Lower lobe of right lung (tissue), 2 donors: ENCODE measurements at regions not wholly inside any gene's neighbourhood (a gene's known extent, or its start where the extent isn't known, plus 50 kb on each side); places are given as distances from the start of the nearest gene placed in this dataset.

Experiments used
- ATAC-seq, 2 donors: fragments of 200-7000 bp; cut with Tn5 transposase; one replicate each; pipeline ENCODE4 v1.9.1; 2020 to 2022; ENCODE audit warnings: mild to moderate bottlenecking in 2 of 2, moderate library complexity in 2 of 2
- DNase-seq: peaks from one replicate; pipeline ENCODE4 v3.0.0-alpha.2; 2020
- H3K27ac ChIP-seq: fragments of 200-600 bp; one replicate; pipeline ENCODE4 v1.8.0; 2022
- H3K27me3 ChIP-seq: fragments of 200-600 bp; one replicate; pipeline ENCODE4 v1.8.0; 2022; ENCODE audit warnings: low read depth
- H3K36me3 ChIP-seq: fragments of 200-600 bp; one replicate; pipeline ENCODE4 v1.8.0; 2022; ENCODE audit warnings: mild to moderate bottlenecking
- H3K4me1 ChIP-seq: fragments of 200-600 bp; one replicate; pipeline ENCODE4 v1.8.0; 2022
- H3K4me3 ChIP-seq: fragments of 200-600 bp; one replicate; pipeline ENCODE4 v1.8.0; 2022; ENCODE audit warnings: mild to moderate bottlenecking
- H3K9me3 ChIP-seq: fragments of 200-600 bp; one replicate; pipeline ENCODE4 v1.8.0; 2022
- intact Hi-C: fragments of 100-400 bp; cut with DNase I; formaldehyde crosslinking; loops from one replicate; pipeline ENCODE4 v1.11.0; 2022
- TF ChIP-seq, protein P1 (sequence below): fragments of 200-600 bp; IDR thresholded peaks from one replicate; pipeline ENCODE4 v1.8.0; 2022; ENCODE audit warnings: antibody characterized with exemption, mild to moderate bottlenecking
- donor health status: DM: no; HTN: yes; CAD: no; lungs with severe emphysema.

DNA sequence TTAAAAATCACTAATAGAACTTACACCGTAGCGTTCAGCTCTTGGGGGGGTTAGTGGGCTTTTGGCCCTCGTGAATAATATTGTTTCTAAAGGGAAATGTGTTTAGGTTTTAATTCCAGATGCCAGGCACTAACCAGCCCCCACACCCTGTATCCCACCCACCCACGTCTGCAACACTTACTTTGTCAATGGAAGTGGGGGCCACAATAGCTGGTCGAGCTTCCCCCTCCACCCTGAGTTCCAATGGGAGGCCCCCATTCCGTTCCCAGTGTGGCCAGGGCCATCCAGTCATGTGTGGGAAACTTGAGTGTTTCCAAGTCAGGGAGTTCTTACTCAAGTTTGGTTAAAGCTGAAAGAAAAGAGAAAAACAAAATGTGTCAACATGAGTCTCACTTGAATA, 271.4 kb downstream of the ENC1 start:
- TF ChIP-seq, protein P1, sequence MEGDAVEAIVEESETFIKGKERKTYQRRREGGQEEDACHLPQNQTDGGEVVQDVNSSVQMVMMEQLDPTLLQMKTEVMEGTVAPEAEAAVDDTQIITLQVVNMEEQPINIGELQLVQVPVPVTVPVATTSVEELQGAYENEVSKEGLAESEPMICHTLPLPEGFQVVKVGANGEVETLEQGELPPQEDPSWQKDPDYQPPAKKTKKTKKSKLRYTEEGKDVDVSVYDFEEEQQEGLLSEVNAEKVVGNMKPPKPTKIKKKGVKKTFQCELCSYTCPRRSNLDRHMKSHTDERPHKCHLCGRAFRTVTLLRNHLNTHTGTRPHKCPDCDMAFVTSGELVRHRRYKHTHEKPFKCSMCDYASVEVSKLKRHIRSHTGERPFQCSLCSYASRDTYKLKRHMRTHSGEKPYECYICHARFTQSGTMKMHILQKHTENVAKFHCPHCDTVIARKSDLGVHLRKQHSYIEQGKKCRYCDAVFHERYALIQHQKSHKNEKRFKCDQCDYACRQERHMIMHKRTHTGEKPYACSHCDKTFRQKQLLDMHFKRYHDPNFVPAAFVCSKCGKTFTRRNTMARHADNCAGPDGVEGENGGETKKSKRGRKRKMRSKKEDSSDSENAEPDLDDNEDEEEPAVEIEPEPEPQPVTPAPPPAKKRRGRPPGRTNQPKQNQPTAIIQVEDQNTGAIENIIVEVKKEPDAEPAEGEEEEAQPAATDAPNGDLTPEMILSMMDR: no peak
- Histone ChIP-seq H3K9me3 (no peaks in the 10 kb centered on the region), H3K4me1 (peaks cover 14% of the 10 kb centered on the region), H3K36me3 (no peaks in the 10 kb centered on the region), H3K27me3 (no peaks in the 10 kb centered on the region), H3K4me3 (no peak overlapping the region), H3K27ac (no peak overlapping the region)
- DNase-seq (no peak), ATAC-seq (no peak)
- intact Hi-C loops: no loop called here

DNA sequence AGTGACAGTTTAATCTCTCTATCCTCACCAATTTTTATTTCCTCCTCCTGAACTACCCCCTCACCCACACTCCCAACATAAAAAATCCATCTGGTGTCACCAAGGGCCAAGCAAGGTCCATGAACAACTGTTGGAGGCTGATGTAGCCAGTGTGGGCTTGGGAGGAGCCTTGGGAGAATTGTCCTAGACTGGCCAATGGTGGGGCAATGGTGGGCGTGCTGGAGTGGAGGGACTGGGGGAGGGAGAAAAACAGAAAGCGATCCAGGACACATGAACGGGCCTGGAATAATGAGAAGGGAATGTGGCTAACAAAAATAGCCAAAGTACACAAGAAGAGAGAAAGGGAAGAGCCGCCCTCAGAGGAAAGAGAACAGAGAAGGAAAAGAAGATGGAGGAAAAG, 272.6 kb downstream of the ENC1 start:
- DNase-seq: no peak
- Histone ChIP-seq H3K4me1 (peaks cover 14% of the 10 kb centered on the region), H3K4me3 (no peak overlapping the region), H3K27me3 (no peaks in the 10 kb centered on the region), H3K9me3 (no peaks in the 10 kb centered on the region), H3K36me3 (no peaks in the 10 kb centered on the region), H3K27ac (no peak overlapping the region)
- TF ChIP-seq, protein P1: no peak
- ATAC-seq: no peak
- intact Hi-C loops: no loop called here

DNA sequence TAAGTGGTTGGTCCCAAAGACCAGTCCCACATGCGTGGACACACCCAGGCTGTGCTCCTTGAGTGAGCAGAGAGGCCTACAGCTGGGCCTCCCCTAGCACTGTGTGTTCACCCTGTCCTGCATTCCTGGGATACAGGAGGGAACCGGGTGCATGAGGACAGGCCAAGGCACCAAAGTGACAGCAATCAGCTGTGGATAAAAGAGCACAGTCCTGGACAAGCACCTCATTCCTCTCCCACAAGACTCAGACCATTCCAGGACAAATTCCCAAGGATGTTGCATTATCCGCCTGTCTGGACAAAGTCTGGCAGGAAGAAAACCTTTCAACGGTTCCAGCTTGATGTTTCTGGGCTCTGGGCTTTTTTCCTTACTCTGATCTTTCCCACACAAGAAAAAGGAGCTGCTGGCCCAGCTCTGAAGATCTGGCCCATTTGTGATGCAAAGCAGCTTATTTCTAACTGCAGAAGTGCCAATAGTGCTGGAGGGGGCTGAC, 273.2 kb downstream of the ENC1 start:
- Histone ChIP-seq H3K4me3 (no peak overlapping the region), H3K27ac (no peak overlapping the region), H3K36me3 (no peaks in the 10 kb centered on the region), H3K4me1 (peaks cover 14% of the 10 kb centered on the region), H3K9me3 (no peaks in the 10 kb centered on the region), H3K27me3 (no peaks in the 10 kb centered on the region)
- ATAC-seq (no peak), DNase-seq (no peak)
- TF ChIP-seq, protein P1: no peak
- intact Hi-C loops: no loop called here

DNA sequence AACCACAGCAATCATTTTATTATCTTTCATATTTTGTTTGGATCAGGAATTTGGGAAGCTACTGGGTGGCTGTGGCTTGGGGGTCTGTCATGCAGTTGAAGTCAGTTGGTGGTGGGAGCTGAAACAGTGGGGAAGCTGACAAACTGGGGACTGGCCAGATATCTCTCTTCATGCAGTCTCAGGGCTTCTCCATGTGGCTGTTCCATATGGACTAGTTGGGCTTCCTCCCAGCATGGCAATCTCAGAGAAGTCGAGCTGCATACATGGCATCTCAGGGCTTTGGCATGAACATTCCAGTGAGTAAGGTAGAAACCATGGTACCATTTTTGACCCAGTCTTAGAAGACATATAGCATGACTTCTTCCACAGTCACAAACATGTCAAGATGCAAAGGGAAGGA, 274.8 kb downstream of the ENC1 start:
- ATAC-seq (no peak), DNase-seq (no peak)
- H3K4me3 ChIP-seq: no peak overlapping the region
- intact Hi-C loops: no loop called here
- no peak overlapping the region for H3K27ac ChIP-seq
- H3K27me3 ChIP-seq: no peaks in the 10 kb centered on the region
- no peaks in the 10 kb centered on the region for H3K9me3 ChIP-seq
- no peaks in the 10 kb centered on the region for H3K36me3 ChIP-seq
- peaks cover 10% of the 10 kb centered on the region for H3K4me1 ChIP-seq
- TF ChIP-seq, protein P1: no peak

DNA sequence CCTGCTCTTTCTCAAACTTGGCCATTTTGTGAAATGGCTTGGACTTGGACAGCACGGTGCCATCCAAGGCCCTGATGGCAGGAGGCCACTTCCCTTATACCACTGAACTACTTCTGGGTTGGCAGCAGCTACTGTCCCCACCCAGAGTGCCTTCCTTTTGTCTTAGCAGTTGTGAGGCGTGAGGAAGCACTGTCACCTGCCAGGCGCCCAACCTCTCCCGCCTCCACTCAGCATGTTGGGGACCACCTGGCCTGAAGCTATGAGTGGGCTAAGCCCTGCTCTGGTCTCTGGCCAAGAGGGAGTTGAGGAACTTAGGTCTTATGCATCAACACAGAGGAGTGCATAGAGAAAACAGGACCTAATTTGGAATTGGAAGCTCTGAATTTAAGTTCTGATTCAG, 276.0 kb downstream of the ENC1 start:
- no peak for DNase-seq
- Histone ChIP-seq H3K27ac (no peak overlapping the region), H3K36me3 (no peaks in the 10 kb centered on the region), H3K27me3 (no peaks in the 10 kb centered on the region), H3K4me3 (no peak overlapping the region), H3K9me3 (no peaks in the 10 kb centered on the region), H3K4me1 (no peaks in the 10 kb centered on the region)
- ATAC-seq: no peak
- TF ChIP-seq, protein P1: no peak
- intact Hi-C loops: no loop called here
